ENCODE measurements at regions not wholly inside any gene's neighbourhood (a gene's known extent, or its start where the extent isn't known, plus 50 kb on each side); places are given as distances from the start of the nearest gene placed in this dataset.
"Not testable (repeated sequence)": the region's sequence is repeated elsewhere in the genome, so short reads cannot be mapped to it uniquely, and the experiment has no call there.

- DNase-seq (ENCODE audit: low spot score): no peak
These were observed 355.9 kb downstream of the OXSM start for GRCh38 chr3:26145769-26146168.

DNA sequence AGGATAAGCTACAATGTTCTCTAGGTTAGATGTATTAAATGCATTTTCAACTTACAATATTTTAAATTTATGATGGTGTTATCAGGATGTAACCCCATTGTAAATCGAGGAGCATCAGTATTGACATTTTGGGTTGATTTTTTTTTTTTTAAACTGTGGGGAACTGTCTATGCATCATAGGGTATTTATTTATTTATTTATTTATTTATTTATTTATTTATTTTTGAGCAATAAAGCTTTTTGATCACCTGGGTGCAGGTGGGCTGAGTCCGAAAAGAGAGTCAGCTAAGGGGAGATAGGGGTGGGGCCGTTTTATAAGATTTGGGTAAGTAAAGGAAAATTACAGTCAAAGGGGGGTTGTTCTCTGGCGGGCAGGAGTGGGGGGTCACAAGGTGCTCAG, 367.5 kb downstream of the OXSM start:
- DNase-seq (ENCODE audit: low spot score): not testable (repeated sequence)

DNA sequence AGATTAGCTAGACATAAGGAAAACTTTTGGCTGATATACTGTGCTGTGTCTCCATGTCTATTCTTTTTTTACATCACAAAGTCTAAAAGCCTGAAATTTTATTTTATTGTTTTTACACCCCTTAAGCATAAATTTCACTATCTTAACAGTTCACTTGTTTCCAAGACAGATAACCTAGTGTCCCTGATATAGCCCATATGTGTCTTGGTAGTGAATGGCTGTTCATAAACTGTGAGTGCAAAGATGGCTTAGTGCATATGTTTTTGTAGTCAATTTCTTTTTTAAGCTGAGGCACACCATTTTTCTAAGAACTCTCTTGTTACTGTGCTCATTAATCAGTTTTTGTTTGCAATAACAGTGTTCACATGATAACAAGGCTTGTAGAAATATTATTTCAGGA, 381.1 kb downstream of the OXSM start:
- DNase-seq (ENCODE audit: low spot score): no peak

GRCh38 chr3:26191556-26191955, 401.7 kb downstream of the OXSM start:
- DNase-seq (ENCODE audit: low spot score): no peak

DNA sequence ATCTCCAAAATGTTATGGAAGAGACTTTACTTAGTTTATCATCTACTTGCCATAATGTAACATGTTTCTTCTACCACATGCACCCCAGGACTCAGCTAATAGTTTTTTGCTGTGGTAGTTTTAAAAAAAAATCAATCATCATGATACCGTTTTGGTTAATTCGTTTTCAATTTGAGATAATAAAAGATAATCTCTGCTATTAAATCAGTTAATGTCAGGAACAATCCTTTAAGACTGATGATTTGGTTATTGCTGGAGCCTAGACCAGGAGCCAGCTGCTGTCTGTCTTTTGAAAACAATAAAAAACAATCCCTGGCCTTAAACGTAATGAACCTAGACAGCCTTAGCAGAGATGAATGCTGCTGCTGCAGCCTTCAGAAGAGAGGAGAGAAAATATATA, 403.7 kb downstream of the OXSM start:
- no peak for DNase-seq (ENCODE audit: low spot score)

GRCh38 chr3:26196781-26197180, 406.9 kb downstream of the OXSM start:
- no peak for DNase-seq (ENCODE audit: low spot score)

GRCh38 chr3:26198609-26199008, 408.7 kb downstream of the OXSM start:
- DNase-seq (ENCODE audit: low spot score): no peak

DNA sequence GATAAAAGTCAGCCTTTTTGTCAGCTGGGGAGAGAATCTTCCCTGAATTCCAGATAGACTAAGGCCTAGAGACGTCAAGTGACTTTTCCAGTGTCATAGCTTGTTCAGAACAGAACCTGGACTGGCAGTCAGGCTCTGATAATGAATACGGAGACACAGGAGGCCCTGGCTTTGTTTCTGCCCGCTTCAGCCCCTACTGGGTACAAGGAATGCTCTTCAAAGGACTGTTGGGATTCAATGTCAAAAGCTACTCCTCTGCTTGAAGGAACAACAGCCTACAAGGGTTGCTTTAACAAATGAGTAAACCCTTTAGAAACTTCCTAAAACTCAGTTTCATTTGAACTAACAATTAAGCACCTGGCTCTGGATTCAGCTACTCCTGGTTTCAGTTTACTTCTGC, 412.3 kb downstream of the OXSM start:
- peak; percentile 6 for DNase-seq (ENCODE audit: low spot score)

DNA sequence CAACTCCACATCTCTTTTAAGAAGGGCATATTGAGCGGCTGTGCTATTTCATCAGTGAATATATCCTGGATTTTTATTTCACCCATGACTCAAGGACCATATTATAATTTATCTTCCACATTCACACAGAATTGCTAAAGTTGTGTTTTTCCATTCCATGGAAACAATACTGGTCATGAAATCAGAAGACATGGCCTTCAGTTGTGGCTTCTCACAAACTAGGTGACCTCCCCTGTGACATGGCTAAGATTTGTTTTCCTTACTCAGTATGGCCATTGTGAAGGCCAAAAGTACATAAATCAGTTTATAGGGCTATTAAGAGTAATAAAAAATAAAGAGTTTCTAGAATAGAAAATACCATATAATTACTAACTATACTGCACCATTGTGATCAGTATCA, 415.6 kb downstream of the OXSM start:
- DNase-seq (ENCODE audit: low spot score): no peak

GRCh38 chr3:26208201-26208600, 414.4 kb upstream of the LRRC3B start:
- DNase-seq (ENCODE audit: low spot score): peak; percentile 24

- DNase-seq (ENCODE audit: low spot score): no peak
These were observed 392.8 kb upstream of the LRRC3B start for GRCh38 chr3:26229801-26230200.

- DNase-seq (ENCODE audit: low spot score): no peak
These were observed 389.2 kb upstream of the LRRC3B start for GRCh38 chr3:26233374-26233773.

GRCh38 chr3:26236531-26236930, 386.0 kb upstream of the LRRC3B start:
- DNase-seq (ENCODE audit: low spot score): peak; percentile 14

- DNase-seq (ENCODE audit: low spot score): no peak
These were observed 385.4 kb upstream of the LRRC3B start for GRCh38 chr3:26237036-26237682.

- DNase-seq (ENCODE audit: low spot score): not testable (repeated sequence)
These were observed 378.0 kb upstream of the LRRC3B start for GRCh38 chr3:26244586-26244985.

GRCh38 chr3:26245236-26245635, 377.3 kb upstream of the LRRC3B start:
- DNase-seq (ENCODE audit: low spot score): no peak

DNA sequence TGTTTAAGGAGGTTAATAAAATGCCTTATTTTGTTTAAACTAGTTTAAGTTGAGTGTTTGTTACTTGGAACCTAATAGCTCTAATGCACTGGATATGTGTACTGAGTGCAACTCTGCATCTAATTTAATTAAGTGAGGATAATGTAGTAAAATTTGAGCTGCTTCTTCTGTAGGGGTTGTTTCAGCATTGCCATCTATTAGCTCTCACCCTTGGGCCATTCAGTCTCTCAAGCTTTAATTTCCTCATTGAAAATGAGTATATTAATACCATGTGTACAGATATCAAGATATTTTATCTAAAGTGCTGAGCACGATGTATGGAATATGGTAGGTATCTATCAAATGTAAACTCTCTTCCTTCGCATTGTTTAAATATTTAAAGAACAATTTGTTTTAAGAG, 375.7 kb upstream of the LRRC3B start:
- no peak for DNase-seq (ENCODE audit: low spot score)

- DNase-seq (ENCODE audit: low spot score): no peak
These were observed 374.9 kb upstream of the LRRC3B start for GRCh38 chr3:26247712-26248111.

DNA sequence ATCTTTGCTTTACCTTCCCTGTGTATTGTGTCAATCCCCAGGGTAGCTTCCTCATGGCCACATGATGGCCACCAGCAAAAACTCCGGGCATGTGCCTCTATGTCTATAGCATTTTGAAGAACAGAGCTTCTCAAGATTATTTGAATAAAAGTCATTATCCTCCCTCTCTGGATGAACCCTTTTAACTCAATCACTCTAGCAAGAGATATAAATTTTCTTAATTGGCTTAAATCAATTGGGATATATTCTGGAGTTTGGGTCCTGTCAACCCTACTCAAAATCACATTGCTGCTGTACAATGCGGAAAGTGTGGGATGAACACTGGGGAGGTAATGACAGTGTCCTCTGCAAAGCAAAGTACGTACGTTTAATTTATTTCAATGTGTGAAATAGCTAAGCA, 370.6 kb upstream of the LRRC3B start:
- DNase-seq (ENCODE audit: low spot score): no peak

- DNase-seq (ENCODE audit: low spot score): no peak
These were observed 366.3 kb upstream of the LRRC3B start for GRCh38 chr3:26256224-26256623.

DNA sequence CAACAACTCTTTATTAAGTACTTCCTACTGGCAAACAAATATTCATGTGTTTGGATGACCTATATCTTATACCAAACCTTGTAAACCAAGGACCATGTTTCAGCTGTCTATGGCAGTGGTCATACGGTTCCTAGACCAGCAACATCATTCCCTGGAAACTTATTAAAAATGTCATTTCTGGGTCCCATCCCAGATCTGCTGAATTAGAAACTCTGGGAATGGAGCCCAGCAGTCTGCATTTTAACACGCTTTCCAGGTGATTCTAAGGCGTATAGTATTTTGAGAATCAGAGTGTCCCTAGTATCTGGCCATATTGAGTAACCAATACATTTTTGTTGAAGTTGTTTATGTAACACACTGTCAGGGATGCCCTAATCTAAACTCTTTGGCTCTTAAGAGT, 363.4 kb upstream of the LRRC3B start:
- peak; percentile 87 for DNase-seq (ENCODE audit: low spot score)

DNA sequence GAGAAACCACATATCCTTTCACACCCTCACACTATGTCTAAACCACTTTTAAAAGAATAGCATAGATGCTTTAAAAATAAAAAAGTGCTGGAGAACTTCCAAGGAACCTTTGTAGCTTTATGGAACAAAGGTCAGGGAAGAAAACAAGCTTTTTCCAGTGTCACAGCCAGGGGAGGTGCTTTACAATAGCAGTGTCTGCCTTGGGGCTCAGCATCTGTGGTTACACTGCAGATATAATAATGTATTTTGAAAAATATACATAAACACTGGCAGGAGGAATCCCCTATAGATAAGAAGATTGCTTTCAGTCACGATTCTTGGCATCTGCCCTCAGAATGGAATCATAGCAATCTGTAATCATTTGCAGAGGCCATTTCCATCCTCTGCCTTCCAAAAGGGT, 362.4 kb upstream of the LRRC3B start:
- no peak for DNase-seq (ENCODE audit: low spot score)

- DNase-seq (ENCODE audit: low spot score): no peak
These were observed 357.9 kb upstream of the LRRC3B start for GRCh38 chr3:26264708-26265107.

DNA sequence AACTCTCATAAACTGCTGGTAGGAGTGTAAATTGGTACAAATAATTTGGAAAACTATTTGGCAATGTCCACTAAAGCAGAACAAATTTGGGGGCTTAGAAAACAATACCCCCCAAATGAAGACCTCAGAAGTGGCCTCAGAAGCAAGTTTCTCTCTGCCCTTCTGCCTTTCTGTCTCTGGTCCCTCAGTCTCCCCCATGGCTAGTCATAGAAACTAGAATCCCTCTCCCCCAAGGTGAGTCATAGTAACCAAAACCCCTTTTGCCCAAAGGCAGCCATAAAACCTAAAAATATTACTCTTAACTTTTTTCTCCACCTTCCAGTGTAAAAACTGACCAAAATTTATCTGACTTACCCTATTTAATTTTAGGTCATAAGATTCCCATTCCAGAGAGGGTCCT, 350.7 kb upstream of the LRRC3B start:
- no peak for DNase-seq (ENCODE audit: low spot score)

DNA sequence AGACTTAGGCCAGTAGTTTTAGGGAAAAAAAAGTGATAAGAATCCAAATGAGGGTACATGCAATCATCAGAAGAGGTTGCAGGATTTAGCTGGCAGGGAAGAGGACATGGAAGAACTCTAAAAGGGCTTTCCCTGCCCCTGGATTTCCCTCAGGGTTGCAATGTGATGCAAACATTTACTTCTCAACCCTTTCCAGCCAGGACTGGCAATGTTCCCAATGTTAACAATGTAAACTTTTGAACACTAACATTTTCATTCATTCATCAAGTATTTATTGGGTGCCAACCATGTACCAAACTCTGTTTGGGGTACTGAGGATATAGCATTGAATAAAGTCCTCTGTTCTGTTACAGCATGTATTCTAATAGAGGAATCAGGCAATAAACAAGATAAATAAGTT, 349.4 kb upstream of the LRRC3B start:
- no peak for DNase-seq (ENCODE audit: low spot score)

All from cerebellar cortex (tissue), 1 donor.